ENCODE measurements at regions not wholly inside any gene's neighbourhood (a gene's known extent, or its start where the extent isn't known, plus 50 kb on each side); places are given as distances from the start of the nearest gene placed in this dataset.

GRCh38 chr13:27341616-27342015 is 71.0 kb downstream of the RASL11A start (continued):
- TF ChIP-seq REST (IDR thresholded peaks at IDR 0.05; ENCODE audit: unreplicated experiment) (no peak), CREB1 (CRISPR knock-in tag; IDR thresholded peaks at IDR 0.05; ENCODE audit: low read depth) (no peak)

- no peak for TF ChIP-seq EZH2phosphoT487 (IDR thresholded peaks at IDR 0.05; ENCODE audit: unreplicated experiment)
- no peak for TF ChIP-seq ZNF331 (CRISPR knock-in tag; IDR thresholded peaks at IDR 0.05; ENCODE audit: low read depth)
- no peak for TF ChIP-seq POLR2AphosphoS5 (IDR thresholded peaks at IDR 0.05; ENCODE audit: low read depth)
- Histone ChIP-seq H3K9me2 (ENCODE audit: insufficient read depth) (no peaks in the 10 kb centered on the region), H4K20me1 (replicated peaks; ENCODE audit: insufficient read depth) (no peaks in the 10 kb centered on the region), H3K4me2 (no peak overlapping the region), H2AFZ (peak overlapping the region; percentile 74), H3K27ac (ENCODE audit: low read depth) (no peak overlapping the region), H3K79me2 (replicated peaks; ENCODE audit: insufficient read depth) (no peaks in the 10 kb centered on the region), H3K36me3 (ENCODE audit: insufficient read depth) (no peaks in the 10 kb centered on the region), H3F3A (replicated peaks; ENCODE audit: low read depth) (no peaks in the 10 kb centered on the region), H3K4me1 (ENCODE audit: insufficient read depth) (no peaks in the 10 kb centered on the region), H3K4me3 (no peak overlapping the region), H3K27me3 (ENCODE audit: insufficient read depth) (no peaks in the 10 kb centered on the region)
- DNase-seq (ENCODE audit: low spot score) (no peak), ATAC-seq (no peak)
- Mint-ChIP-seq H3K36me3 (ENCODE audit: low read depth) (no peaks in the 10 kb centered on the region), H3K4me3 (no peak overlapping the region), H3K27me3 (ENCODE audit: insufficient read depth, low read depth, poor library complexity) (peaks cover 11% of the 10 kb centered on the region), H3K4me1 (peaks cover 8% of the 10 kb centered on the region; the same call in 2 of the 3 replicates), H3K9me3 (peaks cover 4% of the 10 kb centered on the region; the same call in 1 of the 3 replicates), H3K27ac (no peak overlapping the region)
Measured at GRCh38 chr13:27347211-27347772, 76.7 kb downstream of the RASL11A start.

GRCh38 chr13:27348461-27348860 is 76.0 kb upstream of the GTF3A start:
- no peak overlapping the region for H2AFZ ChIP-seq
- Mint-ChIP-seq H3K36me3 (ENCODE audit: low read depth) (no peaks in the 10 kb centered on the region), H3K4me3 (no peak overlapping the region), H3K27ac (no peak overlapping the region), H3K27me3 (ENCODE audit: insufficient read depth, low read depth, poor library complexity) (peaks cover 11% of the 10 kb centered on the region), H3K9me3 (peaks cover 4% of the 10 kb centered on the region; the same call in 1 of the 3 replicates), H3K4me1 (peaks cover 5% of the 10 kb centered on the region; the same call in 1 of the 3 replicates)
- no peak overlapping the region for H3K4me2 ChIP-seq
- ATAC-seq (no peak), DNase-seq (ENCODE audit: low spot score) (no peak)
- no peaks in the 10 kb centered on the region for H3F3A ChIP-seq (replicated peaks; ENCODE audit: low read depth)
- H4K20me1 ChIP-seq (replicated peaks; ENCODE audit: insufficient read depth): no peaks in the 10 kb centered on the region
- H3K4me1 ChIP-seq (ENCODE audit: insufficient read depth): no peaks in the 10 kb centered on the region
- no peak for TF ChIP-seq STAT1 (IDR thresholded peaks at IDR 0.05; ENCODE audit: unreplicated experiment)
- no peak for TF ChIP-seq NANOG (IDR thresholded peaks at IDR 0.05; ENCODE audit: borderline replicate concordance)
- TF ChIP-seq JUNB (IDR thresholded peaks at IDR 0.05; ENCODE audit: unreplicated experiment): no peak
- TF ChIP-seq ETS1 (IDR thresholded peaks at IDR 0.05): no peak
- no peak for TF ChIP-seq POLR2AphosphoS5 (IDR thresholded peaks at IDR 0.05; ENCODE audit: low read depth)
- TF ChIP-seq REST (IDR thresholded peaks at IDR 0.05; ENCODE audit: unreplicated experiment): no peak
- no peak for TF ChIP-seq CREB1 (CRISPR knock-in tag; IDR thresholded peaks at IDR 0.05; ENCODE audit: low read depth)
- TF ChIP-seq ZNF114 (CRISPR knock-in tag; IDR thresholded peaks at IDR 0.05): no peak
- H3K9me2 ChIP-seq (ENCODE audit: insufficient read depth): no peaks in the 10 kb centered on the region
- H3K36me3 ChIP-seq (ENCODE audit: insufficient read depth): no peaks in the 10 kb centered on the region
- no peak overlapping the region for H3K4me3 ChIP-seq
- H3K79me2 ChIP-seq (replicated peaks; ENCODE audit: insufficient read depth): no peaks in the 10 kb centered on the region
- H3K27me3 ChIP-seq (ENCODE audit: insufficient read depth): no peaks in the 10 kb centered on the region
- no peak overlapping the region for H3K27ac ChIP-seq (ENCODE audit: low read depth)

All from GM23338 (cell line).